Mesendoderm (in vitro differentiated cells): ENCODE measurements at regions not wholly inside any gene's neighbourhood (a gene's known extent, or its start where the extent isn't known, plus 50 kb on each side); places are given as distances from the start of the nearest gene placed in this dataset.

ENCODE experiments used
- DNase-seq: peaks from one replicate; pipeline ENCODE4 v3.0.0; 2013
- H2AK5ac ChIP-seq: 2 replicates; pipeline ENCODE4 v1.6.1; 2013; ENCODE audit warnings: low read length, inconsistent platforms
- H2BK120ac ChIP-seq: 2 replicates; pipeline ENCODE4 v1.6.1; 2013; ENCODE audit warnings: low read depth, mild to moderate bottlenecking, low read length, moderate library complexity, mixed read lengths
- H2BK15ac ChIP-seq: replicated peaks from 2 replicates; pipeline ENCODE4 v1.6.1; 2013; ENCODE audit warnings: low read depth, mild to moderate bottlenecking, moderate library complexity
- H2BK5ac ChIP-seq: 2 replicates; pipeline ENCODE4 v1.6.1; 2013; ENCODE audit warnings: low read length, inconsistent platforms
- H3K18ac ChIP-seq: 2 replicates; pipeline ENCODE4 v1.6.1; 2013; ENCODE audit warnings: mild to moderate bottlenecking, low read length, mixed read lengths
- H3K23ac ChIP-seq: one replicate; pipeline ENCODE4 v1.6.1; 2013; ENCODE audit warnings: low read length
- H3K27ac ChIP-seq: 2 replicates; pipeline ENCODE4 v1.5.1; 2013; ENCODE audit warnings: low read depth, mild to moderate bottlenecking, inconsistent platforms, low read length, moderate library complexity
- H3K27me3 ChIP-seq: 2 replicates; pipeline ENCODE4 v1.6.1; 2013; ENCODE audit warnings: low read length, control low read depth, mild to moderate bottlenecking, inconsistent platforms; ENCODE audit not compliant: insufficient read depth, poor library complexity
- H3K36me3 ChIP-seq: 2 replicates; pipeline ENCODE4 v1.6.1; 2013; ENCODE audit warnings: low read length, inconsistent platforms; ENCODE audit not compliant: control insufficient read depth, insufficient read depth
- H3K4ac ChIP-seq: one replicate; pipeline ENCODE4 v1.6.1; 2013; ENCODE audit warnings: low read depth, mild to moderate bottlenecking, low read length, moderate library complexity
- H3K4me1 ChIP-seq: 2 replicates; pipeline ENCODE4 v1.6.1; 2013; ENCODE audit warnings: low read depth, low read length, inconsistent platforms; ENCODE audit not compliant: control insufficient read depth
- H3K4me2 ChIP-seq: 2 replicates; pipeline ENCODE4 v1.6.1; 2013; ENCODE audit warnings: low read length
- H3K4me3 ChIP-seq: 2 replicates; pipeline ENCODE4 v1.5.1; 2013; ENCODE audit warnings: mild to moderate bottlenecking, low read length
- H3K56ac ChIP-seq: one replicate; pipeline ENCODE4 v1.6.1; 2013; ENCODE audit warnings: low read length
- H3K79me1 ChIP-seq: 2 replicates; pipeline ENCODE4 v1.6.1; 2013; ENCODE audit warnings: low read length, inconsistent platforms
- H3K79me2 ChIP-seq: 2 replicates; pipeline ENCODE4 v1.6.1; 2013; ENCODE audit warnings: mild to moderate bottlenecking, low read length; ENCODE audit not compliant: control insufficient read depth, insufficient read depth
- H3K9ac ChIP-seq: 2 replicates; pipeline ENCODE4 v1.6.1; 2013; ENCODE audit warnings: low read length, inconsistent platforms
- H4K5ac ChIP-seq: one replicate; pipeline ENCODE4 v1.6.1; 2013; ENCODE audit warnings: low read length
- H4K8ac ChIP-seq: one replicate; pipeline ENCODE4 v1.6.1; 2013; ENCODE audit warnings: low read depth, mild to moderate bottlenecking, control low read depth, low read length, moderate library complexity
- WGBS: extraction: QIAGEN DNeasy Blood & Tissue Kit; methylation state at CpG from one replicate; pipeline ENCODE4 v1.1.7; 2013; ENCODE audit warnings: low lambda C conversion rate, missing lambda C conversion rate; ENCODE audit not compliant: insufficient coverage; ENCODE audit errors: extremely low coverage; 5-methylcytosine and 5-hydroxymethylcytosine counted together

GRCh38 chr2:120952318-120952717, 216.7 kb downstream of the GLI2 start:
- H3K56ac ChIP-seq, result no peak overlapping the region
- no peak overlapping the region for H3K27ac ChIP-seq
- H3K9ac ChIP-seq, result no peak overlapping the region
- no peaks in the 10 kb centered on the region for H3K4me1 ChIP-seq
- H3K4me3 ChIP-seq, result no peak overlapping the region
- H4K5ac ChIP-seq, result no peak overlapping the region
- no peak overlapping the region for H2AK5ac ChIP-seq
- H3K4ac ChIP-seq, result no peak overlapping the region
- H3K79me2 ChIP-seq, result no peaks in the 10 kb centered on the region
- H2BK15ac ChIP-seq, result no peak overlapping the region
- no peak overlapping the region for H2BK5ac ChIP-seq
- H2BK120ac ChIP-seq, result no peak overlapping the region
- no peak for DNase-seq
- no peak overlapping the region for H3K23ac ChIP-seq
- no peak overlapping the region for H4K8ac ChIP-seq
- H3K18ac ChIP-seq, result no peak overlapping the region
- whole genome bisulfite sequencing, result no CpG with 5 or more reads among the region's 9 CpGs
- no peak overlapping the region for H3K4me2 ChIP-seq
- H3K27me3 ChIP-seq, result no peaks in the 10 kb centered on the region
- H3K79me1 ChIP-seq, result no peaks in the 10 kb centered on the region
- no peaks in the 10 kb centered on the region for H3K36me3 ChIP-seq

GRCh38 chr2:120953066-120953756, 217.5 kb downstream of the GLI2 start:
- Histone ChIP-seq H3K36me3 (no peaks in the 10 kb centered on the region), H3K4me3 (no peak overlapping the region)
- WGBS, result no CpG with 5 or more reads among the region's 7 CpGs

GRCh38 chr2:120953843-120954584, 218.3 kb downstream of the GLI2 start:
- Histone ChIP-seq H3K23ac (no peak overlapping the region), H3K18ac (no peak overlapping the region), H3K4me3 (no peak overlapping the region), H3K4me1 (no peaks in the 10 kb centered on the region), H3K4me2 (no peak overlapping the region), H2AK5ac (no peak overlapping the region), H3K36me3 (no peaks in the 10 kb centered on the region), H3K9ac (no peak overlapping the region), H2BK15ac (no peak overlapping the region), H3K79me1 (no peaks in the 10 kb centered on the region), H4K8ac (no peak overlapping the region), H3K4ac (no peak overlapping the region), H3K56ac (no peak overlapping the region), H3K79me2 (no peaks in the 10 kb centered on the region), H3K27ac (no peak overlapping the region), H4K5ac (no peak overlapping the region), H2BK5ac (no peak overlapping the region), H3K27me3 (no peaks in the 10 kb centered on the region), H2BK120ac (no peak overlapping the region)
- no CpG with 5 or more reads among the region's 16 CpGs for WGBS
- no peak for DNase-seq

More at GRCh38 chr2:120953066-120953756, 217.5 kb downstream of the GLI2 start:
- no peaks in the 10 kb centered on the region for H3K79me2 ChIP-seq
- DNase-seq, result no peak
- H4K5ac ChIP-seq, result no peak overlapping the region
- no peak overlapping the region for H3K4ac ChIP-seq
- no peak overlapping the region for H2BK15ac ChIP-seq
- H3K4me2 ChIP-seq, result no peak overlapping the region
- H3K79me1 ChIP-seq, result no peaks in the 10 kb centered on the region
- H3K4me1 ChIP-seq, result no peaks in the 10 kb centered on the region
- no peak overlapping the region for H3K23ac ChIP-seq
- no peak overlapping the region for H2BK120ac ChIP-seq
- H4K8ac ChIP-seq, result no peak overlapping the region
- H3K27ac ChIP-seq, result no peak overlapping the region
- no peak overlapping the region for H2BK5ac ChIP-seq
- no peak overlapping the region for H2AK5ac ChIP-seq
- H3K56ac ChIP-seq, result no peak overlapping the region
- H3K27me3 ChIP-seq, result no peaks in the 10 kb centered on the region
- no peak overlapping the region for H3K18ac ChIP-seq
- H3K9ac ChIP-seq, result no peak overlapping the region

GRCh38 chr2:120954939-120955338, 219.3 kb downstream of the GLI2 start:
- Histone ChIP-seq H2BK15ac (no peak overlapping the region), H4K5ac (no peak overlapping the region), H3K79me1 (no peaks in the 10 kb centered on the region), H2AK5ac (no peak overlapping the region), H2BK120ac (no peak overlapping the region), H3K18ac (no peak overlapping the region), H3K4me2 (no peak overlapping the region), H3K23ac (no peak overlapping the region), H3K56ac (no peak overlapping the region), H3K4ac (no peak overlapping the region), H3K27ac (no peak overlapping the region), H3K27me3 (no peaks in the 10 kb centered on the region), H3K4me1 (no peaks in the 10 kb centered on the region), H3K79me2 (no peaks in the 10 kb centered on the region), H4K8ac (no peak overlapping the region), H3K36me3 (no peaks in the 10 kb centered on the region), H3K4me3 (no peak overlapping the region), H2BK5ac (no peak overlapping the region), H3K9ac (no peak overlapping the region)
- no peak for DNase-seq
- no CpG with 5 or more reads among the region's 8 CpGs for WGBS

GRCh38 chr2:120955427-120955826, 219.8 kb downstream of the GLI2 start:
- no peak overlapping the region for H4K8ac ChIP-seq
- no peak overlapping the region for H4K5ac ChIP-seq
- H3K9ac ChIP-seq, result no peak overlapping the region
- H3K4me2 ChIP-seq, result no peak overlapping the region
- H3K4me1 ChIP-seq, result no peaks in the 10 kb centered on the region
- no peak overlapping the region for H3K4me3 ChIP-seq
- no peaks in the 10 kb centered on the region for H3K79me2 ChIP-seq
- no peaks in the 10 kb centered on the region for H3K36me3 ChIP-seq
- H3K23ac ChIP-seq, result no peak overlapping the region
- no peak overlapping the region for H3K56ac ChIP-seq
- DNase-seq, result no peak
- H2AK5ac ChIP-seq, result no peak overlapping the region
- WGBS, result no CpG with 5 or more reads among the region's 8 CpGs
- H3K27ac ChIP-seq, result no peak overlapping the region
- no peaks in the 10 kb centered on the region for H3K79me1 ChIP-seq
- H3K18ac ChIP-seq, result no peak overlapping the region
- no peak overlapping the region for H3K4ac ChIP-seq
- no peak overlapping the region for H2BK120ac ChIP-seq
- H2BK15ac ChIP-seq, result no peak overlapping the region
- H2BK5ac ChIP-seq, result no peak overlapping the region
- no peaks in the 10 kb centered on the region for H3K27me3 ChIP-seq
